ENCODE measurements at regions not wholly inside any gene's neighbourhood (a gene's known extent, or its start where the extent isn't known, plus 50 kb on each side); places are given as distances from the start of the nearest gene placed in this dataset.

DNA sequence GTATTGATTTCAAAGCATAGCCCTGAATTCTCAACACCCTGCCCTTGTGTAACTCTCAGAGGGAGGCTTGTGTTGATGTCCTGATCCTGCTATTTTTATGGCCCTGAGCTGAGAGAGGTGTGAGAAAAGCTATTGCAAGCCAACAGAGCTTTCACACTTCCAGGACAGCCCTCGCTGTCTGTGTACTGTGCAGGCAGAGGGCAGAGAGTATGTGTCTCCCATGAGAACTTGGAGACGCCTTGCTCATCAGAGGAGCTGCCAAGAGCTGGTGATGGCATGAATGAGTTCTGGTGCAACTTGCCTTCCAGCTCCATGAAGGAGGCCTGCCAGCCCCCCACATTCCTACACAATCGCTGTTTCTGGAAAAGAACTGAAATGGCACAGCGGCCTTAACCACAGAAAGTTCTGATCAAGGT, 144.1 kb upstream of the AJAP1 start:
- Histone ChIP-seq H3K36me3 (ENCODE audit: control insufficient read depth, insufficient read depth, low read length) (no peaks in the 10 kb centered on the region), H3K23ac (ENCODE audit: low read depth, low read length) (no peak overlapping the region)
- in situ Hi-C loops (cut with MboI; ENCODE audit: low sequenced_read_pairs), result no loop called here

More for the DNA sequence above, 144.1 kb upstream of the AJAP1 start:
- no CpG with 5 or more reads among the region's 4 CpGs for WGBS, 2 experiments (ENCODE audit: extremely low coverage in 2 of 2, insufficient read length in 1 of 2)
- intact Hi-C loops (cut with micrococcal nuclease), result no loop called here
- Histone ChIP-seq H3K9me1 (ENCODE audit: insufficient read depth, low read length) (no peaks in the 10 kb centered on the region), H3K9me3 (ENCODE audit: control insufficient read depth, insufficient read depth, low read length) (peaks cover 59% of the 10 kb centered on the region), H2BK120ac (ENCODE audit: low read depth, low read length) (no peak overlapping the region), H2BK20ac (ENCODE audit: low read depth, low read length) (no peak overlapping the region), H3K18ac (ENCODE audit: low read depth, low read length) (no peak overlapping the region), H3K27me3 (ENCODE audit: control insufficient read depth, insufficient read depth, low read length) (no peaks in the 10 kb centered on the region), H2AK9ac (replicated peaks; ENCODE audit: low read depth, low read length, poor library complexity) (no peak overlapping the region), H2AK5ac (ENCODE audit: low read depth, low read length) (no peak overlapping the region), H2AFZ (replicated peaks; ENCODE audit: low read length, poor library complexity) (no peak overlapping the region), H3K79me1 (ENCODE audit: low read depth in 1 of 2, low read length in 2 of 2) (no peaks in the 10 kb centered on the region), H3K56ac (ENCODE audit: extremely low read depth, insufficient read depth, low read length) (no peak overlapping the region), H3K9ac (ENCODE audit: low read depth, low read length) (no peak overlapping the region), H3K4me1 (ENCODE audit: control insufficient read depth, insufficient read depth, low read length) (no peaks in the 10 kb centered on the region), H3K4me2 (ENCODE audit: low read depth, low read length) (no peak overlapping the region), H3K14ac (replicated peaks; ENCODE audit: low read depth, low read length) (no peak overlapping the region), H3K4me3 (ENCODE audit: insufficient read depth, low read depth, low read length) (no peak overlapping the region), H4K8ac (ENCODE audit: low read depth in 2 of 2, low read length in 2 of 2) (no peak overlapping the region), H3K27ac (ENCODE audit: insufficient read depth, low read length) (no peak overlapping the region), H4K91ac (ENCODE audit: insufficient read depth, low read depth, low read length) (no peak overlapping the region), H3K4ac (ENCODE audit: low read depth, low read length) (no peak overlapping the region), H4K5ac (ENCODE audit: low read depth, low read length) (no peak overlapping the region), H2BK5ac (ENCODE audit: low read depth, low read length, poor library complexity, severe bottlenecking) (no peak overlapping the region), H4K20me1 (ENCODE audit: insufficient read depth, low read length) (no peaks in the 10 kb centered on the region), H2BK15ac (ENCODE audit: low read depth, low read length) (no peak overlapping the region)
- POLR2A ChIA-PET (ENCODE audit: unreplicated experiment), result no interaction called here
- ATAC-seq (ENCODE audit: low read depth) (no peak), DNase-seq (no peak)
- dilution Hi-C loops (cut with HindIII; ENCODE audit: low sequenced_read_pairs, unreplicated experiment), result no loop called here
- TF ChIP-seq MAFK (IDR thresholded peaks at IDR 0.05; ENCODE audit: low read depth, low read length) (no peak), NFE2L2 (IDR thresholded peaks at IDR 0.05; ENCODE audit: low read depth, low read length) (no peak)
- CTCF ChIA-PET, result no interaction called here
- BruUV-seq (replicated peaks), result no TSS peak
